ENCODE measurements at regions not wholly inside any gene's neighbourhood (a gene's known extent, or its start where the extent isn't known, plus 50 kb on each side); places are given as distances from the start of the nearest gene placed in this dataset.
"Not testable (repeated sequence)": the region's sequence is repeated elsewhere in the genome, so short reads cannot be mapped to it uniquely, and the experiment has no call there.

- peak; percentile 96 for FAIRE-seq
Observed at GRCh38 chr1:232715154-232715553, 85.2 kb upstream of the SIPA1L2 start.

GRCh38 chr1:232717911-232718310 lies 87.3 kb upstream of the MAP10 start:
- not testable (repeated sequence) for FAIRE-seq

GRCh38 chr1:232718928-232719927 lies 86.0 kb upstream of the MAP10 start:
- FAIRE-seq = no peak

GRCh38 chr1:232722626-232723025 lies 82.6 kb upstream of the MAP10 start:
- no peak for FAIRE-seq

- no peak for FAIRE-seq
Observed at GRCh38 chr1:232725305-232726047, 79.7 kb upstream of the MAP10 start.

GRCh38 chr1:232726048-232726779 lies 79.0 kb upstream of the MAP10 start:
- FAIRE-seq = no peak

- no peak for FAIRE-seq
Observed at GRCh38 chr1:232728507-232729263, 76.5 kb upstream of the MAP10 start.

- no peak for FAIRE-seq
Observed at GRCh38 chr1:232732344-232732910, 72.8 kb upstream of the MAP10 start.

- FAIRE-seq = no peak
Observed at GRCh38 chr1:232737917-232738316, 67.3 kb upstream of the MAP10 start.

GRCh38 chr1:232743999-232744398 lies 61.2 kb upstream of the MAP10 start:
- FAIRE-seq = no peak

GRCh38 chr1:232744847-232745246 lies 60.4 kb upstream of the MAP10 start:
- FAIRE-seq = no peak

- not testable (repeated sequence) for FAIRE-seq
Observed at GRCh38 chr1:232745698-232746097, 59.5 kb upstream of the MAP10 start.

- FAIRE-seq = no peak
Observed at GRCh38 chr1:232748910-232749368, 56.3 kb upstream of the MAP10 start.

GRCh38 chr1:232751393-232752140 lies 53.6 kb upstream of the MAP10 start:
- no peak for FAIRE-seq

- FAIRE-seq = peak; percentile 33
Observed at GRCh38 chr1:232752365-232752764, 52.9 kb upstream of the MAP10 start.

- FAIRE-seq = no peak
Observed at GRCh38 chr1:232754930-232755329, 50.3 kb upstream of the MAP10 start.
